Naive thymus-derived CD4-positive, alpha-beta T cell (primary cell): ENCODE measurements at regions not wholly inside any gene's neighbourhood (a gene's known extent, or its start where the extent isn't known, plus 50 kb on each side); places are given as distances from the start of the nearest gene placed in this dataset.

Experiments
- ATAC-seq: fragments of 150-1000 bp; cut with Tn5 transposase; 2 replicates; pipeline ENCODE4 v1.10.0; 2021; ENCODE audit warnings: mild to moderate bottlenecking, moderate library complexity
- CTCF ChIA-PET: fragments of 350-600 bp; sonication (Branson Sonifier 250); formaldehyde crosslinking; loops from one replicate; lab custom pipeline; 2021; ENCODE audit warnings: antibody characterized with exemption; lab: Charles Lee
- POLR2A ChIA-PET: fragments of 350-600 bp; sonication (Branson Sonifier 250); formaldehyde crosslinking; loops from one replicate; lab custom pipeline; 2021; ENCODE audit warnings: antibody characterized with exemption, inconsistent platforms; lab: Charles Lee
- DNase-seq, 9 donors: peaks; one replicate each; pipeline versions ENCODE4 v3.0.0 to v3.0.0-alpha.2; 2020 to 2022; ENCODE audit warnings: mixed read lengths in 1 of 9
- H3K27ac ChIP-seq: one replicate; pipeline ENCODE4 v1.7.0; 2013; ENCODE audit warnings: mild to moderate bottlenecking, low read depth, low read length, moderate library complexity
- H3K27me3 ChIP-seq, 2 donors: one replicate each; pipeline ENCODE4 v1.7.0; 2013; ENCODE audit warnings: low read length in 2 of 2, mild to moderate bottlenecking in 2 of 2, moderate library complexity in 2 of 2; ENCODE audit not compliant: control insufficient read depth in 2 of 2, insufficient read depth in 2 of 2
- H3K36me3 ChIP-seq, 3 experiments: 1 replicate in 2 of 3; 2 replicates in 1 of 3; pipeline ENCODE4 v1.7.0; 2013; ENCODE audit warnings: low read length in 3 of 3, mild to moderate bottlenecking in 3 of 3, moderate library complexity in 1 of 3; ENCODE audit not compliant: insufficient read depth in 3 of 3, control insufficient read depth in 2 of 3
- H3K4me1 ChIP-seq, 2 donors: one replicate each; pipeline ENCODE4 v1.7.0; 2013; ENCODE audit warnings: low read length in 2 of 2, mild to moderate bottlenecking in 2 of 2, moderate library complexity in 1 of 2; ENCODE audit not compliant: control insufficient read depth in 2 of 2, insufficient read depth in 2 of 2
- H3K4me3 ChIP-seq: 2 replicates; pipeline ENCODE4 v1.7.0; 2013; ENCODE audit warnings: mild to moderate bottlenecking, low read length
- H3K9me3 ChIP-seq, 3 experiments: 1 replicate in 2 of 3; 2 replicates in 1 of 3; pipeline ENCODE4 v1.7.0; 2013; ENCODE audit warnings: low read length in 3 of 3; ENCODE audit not compliant: control insufficient read depth in 2 of 3
- H3K27ac Mint-ChIP-seq, 9 donors: one replicate each; pipeline ENCODE4 v1.8.0; 2020 to 2022; ENCODE audit warnings: mixed read lengths in 9 of 9, mild to moderate bottlenecking in 8 of 9, moderate library complexity in 5 of 9, inconsistent platforms in 2 of 9
- H3K27me3 Mint-ChIP-seq, 5 donors: one replicate each; pipeline ENCODE4 v1.8.0; 2021 to 2022; ENCODE audit warnings: mixed read lengths in 5 of 5, mild to moderate bottlenecking in 1 of 5
- H3K36me3 Mint-ChIP-seq, 5 donors: one replicate each; pipeline ENCODE4 v1.8.0; 2020 to 2022; ENCODE audit warnings: mixed read lengths in 5 of 5, mild to moderate bottlenecking in 3 of 5, inconsistent platforms in 1 of 5
- H3K4me1 Mint-ChIP-seq, 7 donors: one replicate each; pipeline ENCODE4 v1.8.0; 2020 to 2022; ENCODE audit warnings: mixed read lengths in 7 of 7, mild to moderate bottlenecking in 3 of 7, inconsistent platforms in 1 of 7
- H3K4me3 Mint-ChIP-seq, 10 donors: one replicate each; pipeline ENCODE4 v1.8.0; 2020 to 2022; ENCODE audit warnings: mild to moderate bottlenecking in 10 of 10, mixed read lengths in 10 of 10, moderate library complexity in 6 of 10, inconsistent platforms in 2 of 10
- H3K9me3 Mint-ChIP-seq, 11 donors: one replicate each; pipeline ENCODE4 v1.8.0; 2020 to 2022; ENCODE audit warnings: mixed read lengths in 11 of 11, mild to moderate bottlenecking in 4 of 11, inconsistent platforms in 1 of 11, moderate library complexity in 1 of 11
- intact Hi-C, 2 donors: fragments of 100-400 bp; cut with micrococcal nuclease; formaldehyde crosslinking; loops; one replicate each; pipeline ENCODE4 v1.15.1; 2023

- ATAC-seq (no peak), DNase-seq (no peak)
- intact Hi-C loops = no loop called here
- Mint-ChIP-seq H3K4me3 (no peak overlapping the region), H3K36me3 (no peaks in the 10 kb centered on the region), H3K27me3 (peaks cover 31 to 42% (median 36%) of the 10 kb centered on the region in 5 donors), H3K4me1 (peaks cover 0 to 3% (median 0%) of the 10 kb centered on the region in 7 donors), H3K27ac (no peak overlapping the region), H3K9me3 (no peaks in the 10 kb centered on the region)
- CTCF ChIA-PET = no interaction called here
- Histone ChIP-seq H3K4me1 (no peaks in the 10 kb centered on the region), H3K9me3 (no peaks in the 10 kb centered on the region), H3K36me3 (no peaks in the 10 kb centered on the region), H3K4me3 (no peak overlapping the region), H3K27ac (no peak overlapping the region), H3K27me3 (no peaks in the 10 kb centered on the region)
- POLR2A ChIA-PET = no interaction called here
These were observed 50.1 kb upstream of the RHOU start for GRCh38 chr1:228685081-228685660.
